ENCODE measurements at regions not wholly inside any gene's neighbourhood (a gene's known extent, or its start where the extent isn't known, plus 50 kb on each side); places are given as distances from the start of the nearest gene placed in this dataset.

GRCh38 chr18:61687317-61687716 lies 205.5 kb downstream of the RNF152 start:
- TF ChIP-seq, protein P1, sequence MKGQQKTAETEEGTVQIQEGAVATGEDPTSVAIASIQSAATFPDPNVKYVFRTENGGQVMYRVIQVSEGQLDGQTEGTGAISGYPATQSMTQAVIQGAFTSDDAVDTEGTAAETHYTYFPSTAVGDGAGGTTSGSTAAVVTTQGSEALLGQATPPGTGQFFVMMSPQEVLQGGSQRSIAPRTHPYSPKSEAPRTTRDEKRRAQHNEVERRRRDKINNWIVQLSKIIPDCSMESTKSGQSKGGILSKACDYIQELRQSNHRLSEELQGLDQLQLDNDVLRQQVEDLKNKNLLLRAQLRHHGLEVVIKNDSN (IDR thresholded peaks at IDR 0.05; ENCODE audit: borderline replicate concordance, low read depth): no peak
- TF ChIP-seq, protein P2, sequence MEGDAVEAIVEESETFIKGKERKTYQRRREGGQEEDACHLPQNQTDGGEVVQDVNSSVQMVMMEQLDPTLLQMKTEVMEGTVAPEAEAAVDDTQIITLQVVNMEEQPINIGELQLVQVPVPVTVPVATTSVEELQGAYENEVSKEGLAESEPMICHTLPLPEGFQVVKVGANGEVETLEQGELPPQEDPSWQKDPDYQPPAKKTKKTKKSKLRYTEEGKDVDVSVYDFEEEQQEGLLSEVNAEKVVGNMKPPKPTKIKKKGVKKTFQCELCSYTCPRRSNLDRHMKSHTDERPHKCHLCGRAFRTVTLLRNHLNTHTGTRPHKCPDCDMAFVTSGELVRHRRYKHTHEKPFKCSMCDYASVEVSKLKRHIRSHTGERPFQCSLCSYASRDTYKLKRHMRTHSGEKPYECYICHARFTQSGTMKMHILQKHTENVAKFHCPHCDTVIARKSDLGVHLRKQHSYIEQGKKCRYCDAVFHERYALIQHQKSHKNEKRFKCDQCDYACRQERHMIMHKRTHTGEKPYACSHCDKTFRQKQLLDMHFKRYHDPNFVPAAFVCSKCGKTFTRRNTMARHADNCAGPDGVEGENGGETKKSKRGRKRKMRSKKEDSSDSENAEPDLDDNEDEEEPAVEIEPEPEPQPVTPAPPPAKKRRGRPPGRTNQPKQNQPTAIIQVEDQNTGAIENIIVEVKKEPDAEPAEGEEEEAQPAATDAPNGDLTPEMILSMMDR (IDR thresholded peaks at IDR 0.05): no peak
- TF ChIP-seq RFX5 (IDR thresholded peaks at IDR 0.05; ENCODE audit: low read length) (no peak), YY1 (IDR thresholded peaks at IDR 0.05; ENCODE audit: low read depth) (no peak), EP300 (IDR thresholded peaks at IDR 0.05; ENCODE audit: borderline replicate concordance in 1 of 2, low read depth in 1 of 2, low read length in 1 of 2) (no peak), SMC3 (IDR thresholded peaks at IDR 0.05; ENCODE audit: low read depth, low read length) (no peak), MEF2A (IDR thresholded peaks at IDR 0.05; ENCODE audit: borderline replicate concordance, low read depth) (no peak), TAF1 (IDR thresholded peaks at IDR 0.05; ENCODE audit: borderline replicate concordance, low read depth, low read length) (no peak), POLR2AphosphoS5 (IDR thresholded peaks at IDR 0.05; ENCODE audit: low read depth, low read length) (no peak), IRF3 (IDR thresholded peaks at IDR 0.05; ENCODE audit: low read depth, low read length) (no peak), FOXJ3 (CRISPR knock-in tag; IDR thresholded peaks at IDR 0.05) (no peak)
- TF ChIP-seq, protein P3, sequence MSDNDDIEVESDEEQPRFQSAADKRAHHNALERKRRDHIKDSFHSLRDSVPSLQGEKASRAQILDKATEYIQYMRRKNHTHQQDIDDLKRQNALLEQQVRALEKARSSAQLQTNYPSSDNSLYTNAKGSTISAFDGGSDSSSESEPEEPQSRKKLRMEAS (IDR thresholded peaks at IDR 0.05; ENCODE audit: low read depth): no peak

Data from SK-N-SH (cell line).